ENCODE measurements at regions not wholly inside any gene's neighbourhood (a gene's known extent, or its start where the extent isn't known, plus 50 kb on each side); places are given as distances from the start of the nearest gene placed in this dataset.

DNA sequence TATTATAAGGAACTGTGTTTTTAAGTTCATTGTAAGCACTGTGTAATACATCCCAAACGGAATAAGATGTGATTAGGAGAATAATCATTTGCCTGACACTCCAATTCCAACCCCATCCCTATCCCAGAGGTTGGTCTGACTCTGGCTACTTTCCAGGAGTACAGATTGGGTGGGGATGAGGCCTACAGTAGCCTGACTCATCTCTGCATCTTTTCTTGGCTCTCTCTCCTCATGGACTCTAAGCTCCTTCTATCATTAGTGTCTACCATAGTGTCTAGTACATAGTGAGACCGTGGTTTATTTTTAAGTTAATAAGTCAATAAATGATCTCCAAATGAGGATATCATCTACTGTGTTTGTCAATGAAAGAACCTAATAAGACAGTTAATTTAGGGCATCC, 92.2 kb upstream of the CNKSR3 start:
- no peaks in the 10 kb centered on the region for H3K79me2 ChIP-seq (ENCODE audit: insufficient read depth, low read length)
- H3K4me1 ChIP-seq (ENCODE audit: insufficient read depth, low read length) = no peaks in the 10 kb centered on the region
- no peak overlapping the region for H3K27ac ChIP-seq (ENCODE audit: low read length)
- H3K4me2 ChIP-seq (ENCODE audit: insufficient read depth, low read length) = no peak overlapping the region
- ATAC-seq (ENCODE audit: insufficient read depth, low read depth) (no peak), DNase-seq (no peak)
- no peaks in the 10 kb centered on the region for H3K27me3 ChIP-seq (ENCODE audit: insufficient read depth, low read length, poor library complexity)
- H3K9me3 ChIP-seq (ENCODE audit: insufficient read depth, low read length, severe bottlenecking) = no peaks in the 10 kb centered on the region
- TF ChIP-seq CTCF (IDR thresholded peaks at IDR 0.05; ENCODE audit: borderline replicate concordance, extremely low read depth, low read length, poor library complexity, severe bottlenecking) (no peak), EZH2 (IDR thresholded peaks at IDR 0.05; ENCODE audit: borderline replicate concordance, low read depth, low read length, severe bottlenecking) (no peak)
- no peak overlapping the region for H3K9ac ChIP-seq (ENCODE audit: low read depth, low read length)
- H3K4me3 ChIP-seq (ENCODE audit: low read depth in 1 of 2, low read length in 2 of 2) = no peak overlapping the region
- H4K20me1 ChIP-seq (ENCODE audit: insufficient read depth, low read length) = no peaks in the 10 kb centered on the region
- no peak overlapping the region for H2AFZ ChIP-seq (ENCODE audit: low read depth, low read length)
- no peaks in the 10 kb centered on the region for H3K36me3 ChIP-seq (ENCODE audit: insufficient read depth, low read length)

DNA sequence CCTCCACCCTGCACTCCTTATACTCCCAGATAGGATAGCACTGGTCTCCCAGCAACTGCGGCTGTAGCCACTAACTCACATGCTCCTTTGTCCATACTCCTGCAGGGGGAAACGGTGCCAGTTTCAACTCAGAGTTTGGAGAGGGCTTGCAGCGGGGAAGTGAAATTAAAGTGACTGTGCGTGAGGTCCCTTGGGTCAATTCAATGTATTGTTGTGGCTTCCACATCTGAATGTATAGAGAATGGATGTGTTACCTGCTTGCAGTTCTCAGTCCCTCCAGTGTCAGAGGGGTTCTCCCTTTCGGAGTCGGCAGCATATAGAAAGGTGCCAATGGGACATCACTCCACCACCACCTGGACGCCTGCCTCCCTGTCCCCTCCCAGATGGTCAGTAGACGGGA, 93.6 kb upstream of the CNKSR3 start:
- H3K9ac ChIP-seq (ENCODE audit: low read depth, low read length) = no peak overlapping the region
- H3K79me2 ChIP-seq (ENCODE audit: insufficient read depth, low read length) = no peaks in the 10 kb centered on the region
- H3K4me1 ChIP-seq (ENCODE audit: insufficient read depth, low read length) = no peaks in the 10 kb centered on the region
- no peaks in the 10 kb centered on the region for H3K9me3 ChIP-seq (ENCODE audit: insufficient read depth, low read length, severe bottlenecking)
- H2AFZ ChIP-seq (ENCODE audit: low read depth, low read length) = no peak overlapping the region
- TF ChIP-seq CTCF (IDR thresholded peaks at IDR 0.05; ENCODE audit: borderline replicate concordance, extremely low read depth, low read length, poor library complexity, severe bottlenecking) = no peak
- no peak for TF ChIP-seq EZH2 (IDR thresholded peaks at IDR 0.05; ENCODE audit: borderline replicate concordance, low read depth, low read length, severe bottlenecking)
- DNase-seq = no peak
- no peaks in the 10 kb centered on the region for H3K27me3 ChIP-seq (ENCODE audit: insufficient read depth, low read length, poor library complexity)
- no peak overlapping the region for H3K4me3 ChIP-seq (ENCODE audit: low read depth in 1 of 2, low read length in 2 of 2)
- H3K4me2 ChIP-seq (ENCODE audit: insufficient read depth, low read length) = no peak overlapping the region
- no peaks in the 10 kb centered on the region for H3K36me3 ChIP-seq (ENCODE audit: insufficient read depth, low read length)
- no peaks in the 10 kb centered on the region for H4K20me1 ChIP-seq (ENCODE audit: insufficient read depth, low read length)
- ATAC-seq (ENCODE audit: insufficient read depth, low read depth) = no peak
- H3K27ac ChIP-seq (ENCODE audit: low read length) = no peak overlapping the region

DNA sequence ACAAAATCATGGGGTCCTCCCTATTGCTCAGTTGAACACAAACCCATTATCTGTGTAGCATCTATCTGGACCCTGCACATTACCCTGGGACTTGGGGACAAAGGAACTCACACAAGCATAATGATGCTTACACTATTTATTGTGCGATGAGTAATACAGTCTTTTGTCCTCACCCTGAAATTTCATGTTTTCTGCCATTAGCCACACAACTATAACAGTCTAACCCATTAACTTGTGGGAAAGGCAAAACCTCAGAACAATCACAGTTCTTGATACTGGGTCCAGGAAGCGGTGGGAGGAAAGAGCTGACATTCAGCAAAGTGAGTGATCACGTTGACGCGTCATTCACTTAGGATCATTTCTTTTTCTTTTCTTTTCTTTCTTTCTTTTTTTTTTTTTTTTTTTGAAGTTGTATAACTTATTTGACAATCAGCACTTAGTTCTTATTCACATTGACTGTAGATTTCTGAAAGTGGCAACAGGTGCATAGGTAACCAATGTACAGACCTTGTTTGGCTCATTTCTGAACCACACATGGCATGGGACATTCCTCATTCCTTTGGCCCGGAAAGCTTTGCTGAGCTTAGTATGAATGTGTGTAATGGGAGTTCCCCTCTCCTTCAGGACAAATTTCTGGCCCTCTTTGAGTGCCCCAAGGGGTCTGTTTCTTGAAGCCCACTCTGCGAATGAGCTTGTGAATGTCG, 94.8 kb upstream of the CNKSR3 start:
- no peak overlapping the region for H3K4me3 ChIP-seq (ENCODE audit: low read depth in 1 of 2, low read length in 2 of 2)
- no peaks in the 10 kb centered on the region for H3K9me3 ChIP-seq (ENCODE audit: insufficient read depth, low read length, severe bottlenecking)
- H3K9ac ChIP-seq (ENCODE audit: low read depth, low read length) = no peak overlapping the region
- no peak for DNase-seq
- no peak overlapping the region for H2AFZ ChIP-seq (ENCODE audit: low read depth, low read length)
- H3K36me3 ChIP-seq (ENCODE audit: insufficient read depth, low read length) = no peaks in the 10 kb centered on the region
- TF ChIP-seq EZH2 (IDR thresholded peaks at IDR 0.05; ENCODE audit: borderline replicate concordance, low read depth, low read length, severe bottlenecking) = no peak
- no peak for TF ChIP-seq CTCF (IDR thresholded peaks at IDR 0.05; ENCODE audit: borderline replicate concordance, extremely low read depth, low read length, poor library complexity, severe bottlenecking)
- H3K27ac ChIP-seq (ENCODE audit: low read length) = no peak overlapping the region
- no peak for ATAC-seq (ENCODE audit: insufficient read depth, low read depth)
- no peaks in the 10 kb centered on the region for H3K4me1 ChIP-seq (ENCODE audit: insufficient read depth, low read length)
- no peaks in the 10 kb centered on the region for H4K20me1 ChIP-seq (ENCODE audit: insufficient read depth, low read length)
- H3K27me3 ChIP-seq (ENCODE audit: insufficient read depth, low read length, poor library complexity) = no peaks in the 10 kb centered on the region
- H3K4me2 ChIP-seq (ENCODE audit: insufficient read depth, low read length) = no peak overlapping the region
- H3K79me2 ChIP-seq (ENCODE audit: insufficient read depth, low read length) = no peaks in the 10 kb centered on the region

Measured in DND-41 (cell line).